Endothelial cell of umbilical vein (primary cell): ENCODE measurements at regions not wholly inside any gene's neighbourhood (a gene's known extent, or its start where the extent isn't known, plus 50 kb on each side); places are given as distances from the start of the nearest gene placed in this dataset.

Source experiments
- BruUV-seq: library from RNA; stranded (reverse); fragments of 400-500 nt; replicated peaks from 2 replicates; lab custom pipeline; 2021; lab: Mats Ljungman, UMichigan
- CTCF ChIA-PET: fragments of 300-600, 350-600 bp; sonication (Branson Sonifier 250); formaldehyde crosslinking; loops from one replicate; lab custom pipeline; 2021; ENCODE audit warnings: antibody characterized with exemption, inconsistent platforms; lab: Charles Lee
- POLR2A ChIA-PET: fragments of 300-600, 350-600 bp; sonication (Branson Sonifier 250); formaldehyde crosslinking; loops from one replicate; lab custom pipeline; 2021; ENCODE audit warnings: antibody characterized with exemption, inconsistent platforms; lab: Charles Lee
- DNase-seq: peaks from one replicate; pipeline ENCODE4 v3.0.0-alpha.2; 2011; ENCODE audit warnings: low read depth, low spot score
- FAIRE-seq: peaks from 2 replicates; lab custom pipeline; 2011; peaks lifted over from hg19 to GRCh38; lab: Jason Lieb, UNC
- H2AFZ ChIP-seq: 2 replicates; pipeline ENCODE4 v1.6.0; 2012; ENCODE audit warnings: low read depth, low read length, control low read depth, inconsistent platforms
- H3K27ac ChIP-seq: 2 replicates; pipeline ENCODE4 v1.5.1; 2011; ENCODE audit warnings: low read depth, mild to moderate bottlenecking, control low read depth, low read length, moderate library complexity; ENCODE audit not compliant: insufficient read depth
- H3K27me3 ChIP-seq, 2 experiments: 2 replicates each; pipeline versions ENCODE4 v1.6.0 to v1.6.1; 2011; ENCODE audit warnings: low read length in 2 of 2, mixed read lengths in 1 of 2; ENCODE audit not compliant: control insufficient read depth in 2 of 2, insufficient read depth in 2 of 2
- H3K36me3 ChIP-seq, 2 experiments: 2 replicates in 1 of 2; 3 replicates in 1 of 2; pipeline ENCODE4 v1.5.1; 2011; ENCODE audit warnings: low read length in 2 of 2, mild to moderate bottlenecking in 1 of 2, moderate library complexity in 1 of 2; ENCODE audit not compliant: control insufficient read depth in 2 of 2, insufficient read depth in 2 of 2; ENCODE audit errors: extremely low read depth in 1 of 2
- H3K4me1 ChIP-seq: 3 replicates; pipeline ENCODE4 v1.5.1; 2011; ENCODE audit warnings: mild to moderate bottlenecking, low read length; ENCODE audit not compliant: control insufficient read depth, insufficient read depth; ENCODE audit errors: extremely low read depth
- H3K4me2 ChIP-seq: 2 replicates; pipeline ENCODE4 v1.6.1; 2011; ENCODE audit warnings: low read length, control low read depth, mixed read lengths; ENCODE audit not compliant: insufficient read depth
- H3K4me3 ChIP-seq, 3 experiments: fragments of 200-600 bp in 1 of 3; sonication (generic), shearing (Covaris generic) in 1 of 3; replicated peaks in 1 of 3; 2 replicates each; pipeline ENCODE4 v1.5.1; 2011 to 2016; ENCODE audit warnings: control low read depth in 3 of 3, low read length in 3 of 3, mild to moderate bottlenecking in 2 of 3, inconsistent platforms in 1 of 3, low read depth in 1 of 3, moderate library complexity in 1 of 3; ENCODE audit not compliant: insufficient read depth in 1 of 3
- H3K79me2 ChIP-seq: 2 replicates; pipeline ENCODE4 v1.6.0; 2012; ENCODE audit warnings: low read length, inconsistent platforms; ENCODE audit not compliant: control insufficient read depth, insufficient read depth
- H3K9ac ChIP-seq: replicated peaks from 2 replicates; pipeline ENCODE3; 2011; ENCODE audit warnings: low read length, control low read depth; ENCODE audit not compliant: insufficient read depth; ENCODE audit errors: extremely low read depth
- H3K9me1 ChIP-seq: replicated peaks from 3 replicates; pipeline ENCODE4 v1.6.0; 2011; ENCODE audit warnings: mild to moderate bottlenecking, low read length; ENCODE audit not compliant: control insufficient read depth, insufficient read depth; ENCODE audit errors: extremely low read depth
- H3K9me3 ChIP-seq: replicated peaks from 2 replicates; pipeline ENCODE4 v1.5.1; 2012; ENCODE audit warnings: low read length, inconsistent platforms; ENCODE audit not compliant: control insufficient read depth, insufficient read depth
- H4K20me1 ChIP-seq: replicated peaks from 2 replicates; pipeline ENCODE3; 2011; ENCODE audit warnings: mild to moderate bottlenecking, low read length; ENCODE audit not compliant: control insufficient read depth, insufficient read depth; ENCODE audit errors: extremely low read depth
- CTCF ChIP-seq, 2 donors: IDR thresholded peaks; 1 replicate in 1 of 2; 2 replicates in 1 of 2; pipeline ENCODE4 v1.5.1; 2011; ENCODE audit warnings: low read length in 2 of 2, mild to moderate bottlenecking in 2 of 2, moderate library complexity in 2 of 2, control low read depth in 1 of 2, inconsistent platforms in 1 of 2, low read depth in 1 of 2; ENCODE audit not compliant: insufficient read depth in 1 of 2; ENCODE audit errors: extremely low read depth in 1 of 2
- EZH2 ChIP-seq: IDR thresholded peaks from 2 replicates; pipeline ENCODE4 v1.6.1; 2012; ENCODE audit warnings: borderline replicate concordance, low read depth, mild to moderate bottlenecking, moderate library complexity, low read length, inconsistent platforms; ENCODE audit not compliant: severe bottlenecking
- FOS ChIP-seq: IDR thresholded peaks from 2 replicates; pipeline ENCODE4 v1.6.1; 2011; ENCODE audit warnings: mild to moderate bottlenecking, low read length, moderate library complexity, borderline replicate concordance; ENCODE audit not compliant: insufficient read depth
- GATA2 ChIP-seq: IDR thresholded peaks from 2 replicates; pipeline ENCODE4 v1.7.0; 2011; ENCODE audit warnings: low read depth, mild to moderate bottlenecking, moderate library complexity, mixed read lengths, low read length; ENCODE audit not compliant: insufficient read length, insufficient read depth
- JUN ChIP-seq: IDR thresholded peaks from 2 replicates; pipeline ENCODE4 v1.6.1; 2011; ENCODE audit warnings: borderline replicate concordance, low read depth; ENCODE audit not compliant: insufficient read length, insufficient read depth
- MAX ChIP-seq: IDR thresholded peaks from 2 replicates; pipeline ENCODE4 v1.6.1; 2011; ENCODE audit not compliant: insufficient read depth, insufficient read length
- MYC ChIP-seq: IDR thresholded peaks from one replicate; pipeline ENCODE4 v1.6.1; 2011; ENCODE audit warnings: mild to moderate bottlenecking, low read depth, low read length
- POLR2A ChIP-seq: IDR thresholded peaks from 2 replicates; pipeline ENCODE4 v1.6.1; 2012; ENCODE audit warnings: low read depth, mild to moderate bottlenecking, control low read depth, low read length
- POLR2AphosphoS5 ChIP-seq: IDR thresholded peaks from 2 replicates; pipeline ENCODE4 v1.6.1; 2012; ENCODE audit warnings: low read depth, mild to moderate bottlenecking, control low read depth, low read length, moderate library complexity; ENCODE audit not compliant: insufficient read depth
- dilution Hi-C: fragments of 300-500 bp; cut with MboI; formaldehyde crosslinking; loops from one replicate; pipeline ENCODE4 v1.15.0; 2019; ENCODE audit warnings: low sequenced_read_pairs; ENCODE audit not compliant: extremely low pct_ligation_motif_present
- intact Hi-C: fragments of 100-400 bp; cut with micrococcal nuclease; formaldehyde crosslinking; loops from one replicate; pipeline ENCODE4 v1.10.0; 2022

GRCh38 chr4:38386005-38386551, 277.9 kb upstream of the KLF3 start:
- intact Hi-C loops (no loop called here), dilution Hi-C loops (no loop called here)
- POLR2A ChIA-PET: no interaction called here
- Histone ChIP-seq H2AFZ (no peak overlapping the region), H3K9me3 (no peaks in the 10 kb centered on the region), H3K27ac (no peak overlapping the region), H4K20me1 (no peaks in the 10 kb centered on the region), H3K9ac (no peak overlapping the region), H3K36me3 (no peaks in the 10 kb centered on the region), H3K27me3 (peaks cover 3 to 6% of the 10 kb centered on the region in 2 experiments), H3K9me1 (no peaks in the 10 kb centered on the region), H3K4me3 (no peak overlapping the region), H3K4me1 (no peaks in the 10 kb centered on the region), H3K4me2 (no peak overlapping the region), H3K79me2 (no peaks in the 10 kb centered on the region)
- no TSS peak for BruUV-seq
- no peak for DNase-seq
- CTCF ChIA-PET: interaction anchor here (1.1 kb wide), 1 partner anchor 66 kb away, joined by 4 read pairs; no protein-coding TSS in a partner anchor
- TF ChIP-seq JUN (no peak), CTCF (IDR thresholded peaks at IDR 0.05; ENCODE audit: extremely low read depth in 1 of 2, insufficient read depth in 1 of 2, low read depth in 1 of 2, low read length in 2 of 2) (no peak), GATA2 (no peak), POLR2AphosphoS5 (no peak), POLR2A (no peak), FOS (no peak), MYC (no peak), EZH2 (no peak), MAX (no peak)
- no peak for FAIRE-seq
